ENCODE measurements at regions not wholly inside any gene's neighbourhood (a gene's known extent, or its start where the extent isn't known, plus 50 kb on each side); places are given as distances from the start of the nearest gene placed in this dataset.

GRCh38 chr2:2862386-2862785, 515.2 kb downstream of the EIPR1 start:
- DNase-seq, result no peak

- no peak for DNase-seq
Measured at GRCh38 chr2:2861666-2862240, 515.9 kb downstream of the EIPR1 start.

DNA sequence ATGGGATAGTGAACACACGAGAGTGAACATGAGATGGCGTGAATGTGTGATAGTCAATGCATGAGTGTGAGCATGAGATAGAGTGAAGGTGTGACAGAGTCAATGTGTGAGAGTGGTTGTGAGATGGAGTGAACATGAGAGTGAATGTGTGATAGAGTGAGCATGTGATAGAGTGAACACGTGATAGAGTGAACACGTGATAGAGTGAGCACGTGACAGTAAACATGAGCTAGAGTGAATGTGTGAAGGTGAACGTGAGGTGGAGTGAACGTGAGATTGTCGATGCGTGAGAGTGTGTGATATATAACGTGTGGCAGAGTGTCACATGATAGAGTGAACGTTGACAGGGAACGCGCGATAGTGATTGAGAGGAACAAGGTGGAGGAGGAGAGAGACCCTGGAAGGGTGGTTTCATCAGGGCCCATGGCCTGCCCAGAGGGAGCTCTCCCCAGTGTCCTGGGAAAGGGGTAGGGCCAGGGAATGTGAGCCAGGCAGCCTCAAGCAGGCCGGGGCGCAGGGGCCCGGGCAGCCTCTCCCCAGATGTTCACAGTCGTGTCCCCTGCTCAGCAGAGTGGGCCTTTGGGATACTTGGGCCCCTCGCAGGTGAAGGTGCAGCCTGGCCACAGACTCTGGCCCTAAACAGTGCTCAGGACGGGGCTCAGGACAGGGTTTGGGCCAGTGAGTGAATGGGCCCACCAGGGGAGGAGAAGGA, 516.9 kb downstream of the EIPR1 start:
- no peak for DNase-seq

DNA sequence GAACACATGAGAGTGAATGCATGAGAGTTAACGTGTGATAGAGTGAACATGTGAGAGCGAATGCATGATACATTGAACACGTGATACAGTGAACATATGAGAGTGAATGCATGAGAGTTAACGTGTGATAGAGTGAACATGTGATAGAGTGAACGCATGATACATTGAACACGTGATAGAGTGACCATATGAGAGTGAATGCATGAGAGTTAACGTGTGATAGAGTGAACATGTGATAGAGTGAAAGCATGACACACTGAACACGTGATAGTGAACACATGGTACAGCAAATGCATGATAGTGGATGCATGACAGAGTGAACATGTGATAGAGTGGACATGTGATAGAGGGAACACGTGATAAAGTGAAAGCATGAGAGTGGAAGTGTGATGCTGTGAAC, 517.9 kb downstream of the EIPR1 start:
- no peak for DNase-seq

GRCh38 chr2:2859164-2859563, 518.5 kb downstream of the EIPR1 start:
- no peak for DNase-seq

DNA sequence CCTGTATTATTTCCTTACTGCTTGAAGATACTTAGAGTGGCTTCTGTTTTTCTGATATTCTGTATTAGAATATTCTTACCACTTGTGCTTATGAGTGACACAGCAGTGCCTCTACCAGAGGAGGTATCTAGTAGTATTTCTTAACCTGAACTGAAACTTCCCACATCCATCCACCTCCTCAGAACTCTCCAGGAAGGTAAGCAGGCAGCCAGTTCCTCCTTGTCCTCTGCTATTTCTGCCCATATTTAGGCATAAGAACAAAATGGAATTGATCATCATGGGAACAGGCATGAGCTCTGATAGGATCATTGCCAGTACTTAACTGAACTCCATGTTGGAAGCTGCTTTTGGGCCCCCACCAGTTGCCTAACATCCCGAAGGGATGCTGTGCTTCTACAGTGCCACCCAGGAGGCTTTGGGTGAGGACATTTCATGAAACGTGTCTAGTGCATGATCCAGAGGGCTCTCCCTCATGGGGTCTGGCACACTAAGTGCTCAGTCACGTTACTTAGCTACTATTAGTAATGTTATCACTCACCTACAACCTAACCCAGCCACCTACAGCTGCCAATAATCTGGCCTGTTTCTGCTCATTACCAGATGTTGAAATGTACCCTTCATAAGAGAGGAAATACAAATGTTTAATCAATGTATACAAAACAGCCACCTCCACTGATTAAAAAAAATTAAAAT, 520.7 kb downstream of the EIPR1 start:
- DNase-seq, result no peak

- DNase-seq, result no peak
Measured at GRCh38 chr2:2855297-2855696, 522.3 kb downstream of the EIPR1 start.

DNA sequence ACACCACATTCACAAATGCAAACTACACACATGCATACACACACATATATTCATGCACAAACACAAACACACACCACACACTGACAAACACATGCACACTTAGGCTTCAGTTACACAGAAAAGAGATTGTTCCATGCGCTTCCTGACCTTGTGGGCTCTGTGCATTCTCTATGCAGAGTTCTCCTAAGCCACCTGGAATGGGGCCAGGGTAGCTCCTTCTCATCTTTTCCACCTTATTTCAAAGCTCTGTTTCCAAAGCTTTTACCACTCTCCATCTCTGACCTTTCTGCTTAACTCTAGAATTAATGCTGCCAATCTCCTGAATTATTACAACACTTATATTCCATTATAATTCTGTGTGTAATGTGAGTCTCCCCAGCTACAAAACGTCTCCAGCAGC, 522.3 kb upstream of the MYT1L start:
- no peak for DNase-seq

DNA sequence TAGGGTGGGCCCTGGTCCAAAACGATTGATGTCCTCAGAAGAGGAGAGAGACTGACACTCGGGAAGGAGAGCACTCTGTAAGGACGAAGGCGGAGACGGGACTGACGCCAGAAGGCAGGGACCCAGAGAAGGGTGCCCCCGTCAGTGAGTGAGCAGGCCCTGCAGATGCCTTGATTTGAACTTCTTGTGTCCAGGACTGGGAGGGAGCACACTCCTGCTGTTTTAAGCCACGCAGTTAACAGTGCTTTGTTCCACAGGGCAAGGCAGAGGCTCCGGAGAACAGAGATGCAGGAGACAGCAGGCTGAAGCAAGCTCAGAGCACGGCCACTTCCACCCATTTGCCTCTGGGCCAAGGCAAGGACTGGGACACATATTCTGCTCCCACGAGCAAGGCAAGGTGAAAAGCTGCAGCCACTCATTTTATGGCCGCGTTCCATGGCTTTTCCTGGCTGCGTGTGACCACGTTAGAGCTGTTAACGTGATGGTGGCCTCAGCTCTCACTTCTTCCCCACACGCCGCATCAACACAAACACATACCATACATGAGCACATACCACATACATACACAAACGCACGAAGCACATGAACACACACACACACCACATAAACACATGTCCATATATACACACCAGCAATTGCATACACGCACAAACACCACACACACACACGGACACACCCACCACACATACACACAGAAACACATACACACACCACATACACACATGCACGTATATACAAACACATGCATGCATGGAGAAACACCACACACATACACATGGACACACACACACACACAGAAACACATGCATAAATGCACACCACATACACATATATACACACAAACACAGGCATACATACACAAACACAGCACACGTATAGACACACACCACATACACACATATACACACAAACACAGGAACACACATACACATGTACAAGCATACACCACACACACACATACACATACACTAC, 521.0 kb upstream of the MYT1L start:
- DNase-seq, result no peak

DNA sequence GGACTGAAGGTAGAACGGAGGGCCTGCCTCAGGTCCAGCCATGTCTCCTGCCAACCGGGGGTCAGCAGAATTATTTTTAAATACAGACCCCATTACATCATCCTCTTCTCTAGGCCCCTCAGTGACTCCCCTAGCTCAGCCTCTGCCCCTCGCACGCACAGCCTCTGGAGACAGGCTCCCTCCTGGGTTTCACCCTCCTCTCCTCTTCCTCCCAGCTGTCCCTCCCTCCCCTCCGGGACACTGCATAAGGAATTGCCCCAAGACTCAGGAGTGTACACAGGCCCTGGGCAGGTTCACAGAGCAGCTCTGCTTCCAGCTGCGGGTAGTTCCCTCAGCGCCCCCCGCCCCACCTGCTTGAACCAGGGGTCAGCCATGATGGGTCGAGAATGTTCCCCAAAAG, 520.2 kb upstream of the MYT1L start:
- no peak for DNase-seq

- no peak for DNase-seq
Measured at GRCh38 chr2:2850859-2851258, 519.8 kb upstream of the MYT1L start.

- no peak for DNase-seq
Measured at GRCh38 chr2:2850218-2850755, 519.2 kb upstream of the MYT1L start.

- DNase-seq, result no peak
Measured at GRCh38 chr2:2849464-2850217, 518.6 kb upstream of the MYT1L start.

DNA sequence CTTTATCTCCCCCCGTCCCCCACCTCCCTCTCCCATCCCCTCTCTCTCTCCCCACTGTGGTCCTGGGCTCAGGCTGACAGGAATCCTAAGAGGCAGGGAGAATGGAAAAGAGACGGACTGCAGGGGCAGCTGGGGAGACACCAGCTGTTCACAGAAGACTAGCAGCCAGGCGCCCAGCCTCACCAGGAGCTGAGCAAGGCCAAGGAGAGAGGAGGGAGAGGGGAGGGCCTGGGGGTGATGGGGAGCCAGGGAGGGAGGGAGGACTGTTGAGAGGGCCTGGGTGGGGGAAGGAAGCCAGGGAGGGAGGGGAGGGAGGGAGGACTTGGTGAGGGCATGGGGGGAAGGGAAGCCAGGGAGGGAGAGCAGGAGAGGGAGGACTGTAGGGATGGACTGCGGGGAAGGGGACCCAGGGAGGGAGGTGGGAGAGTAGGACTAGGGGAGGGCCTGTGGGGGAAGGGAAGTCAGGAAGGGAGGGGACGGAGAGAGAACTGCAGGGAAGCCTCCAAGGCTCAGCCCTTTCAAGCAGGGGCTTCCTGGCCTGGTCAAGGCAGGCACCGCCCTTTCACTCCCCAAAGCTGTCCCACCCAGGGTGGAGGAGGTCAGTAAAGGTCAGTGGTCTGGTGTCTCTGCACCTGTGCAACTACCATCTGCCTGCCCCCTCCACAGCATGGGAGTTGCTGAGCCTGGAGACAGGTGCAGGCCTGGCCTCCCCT, 517.7 kb upstream of the MYT1L start:
- no peak for DNase-seq

- no peak for DNase-seq
Measured at GRCh38 chr2:2848198-2848597, 517.1 kb upstream of the MYT1L start.

GRCh38 chr2:2847209-2847676, 516.2 kb upstream of the MYT1L start:
- DNase-seq, result no peak

DNA sequence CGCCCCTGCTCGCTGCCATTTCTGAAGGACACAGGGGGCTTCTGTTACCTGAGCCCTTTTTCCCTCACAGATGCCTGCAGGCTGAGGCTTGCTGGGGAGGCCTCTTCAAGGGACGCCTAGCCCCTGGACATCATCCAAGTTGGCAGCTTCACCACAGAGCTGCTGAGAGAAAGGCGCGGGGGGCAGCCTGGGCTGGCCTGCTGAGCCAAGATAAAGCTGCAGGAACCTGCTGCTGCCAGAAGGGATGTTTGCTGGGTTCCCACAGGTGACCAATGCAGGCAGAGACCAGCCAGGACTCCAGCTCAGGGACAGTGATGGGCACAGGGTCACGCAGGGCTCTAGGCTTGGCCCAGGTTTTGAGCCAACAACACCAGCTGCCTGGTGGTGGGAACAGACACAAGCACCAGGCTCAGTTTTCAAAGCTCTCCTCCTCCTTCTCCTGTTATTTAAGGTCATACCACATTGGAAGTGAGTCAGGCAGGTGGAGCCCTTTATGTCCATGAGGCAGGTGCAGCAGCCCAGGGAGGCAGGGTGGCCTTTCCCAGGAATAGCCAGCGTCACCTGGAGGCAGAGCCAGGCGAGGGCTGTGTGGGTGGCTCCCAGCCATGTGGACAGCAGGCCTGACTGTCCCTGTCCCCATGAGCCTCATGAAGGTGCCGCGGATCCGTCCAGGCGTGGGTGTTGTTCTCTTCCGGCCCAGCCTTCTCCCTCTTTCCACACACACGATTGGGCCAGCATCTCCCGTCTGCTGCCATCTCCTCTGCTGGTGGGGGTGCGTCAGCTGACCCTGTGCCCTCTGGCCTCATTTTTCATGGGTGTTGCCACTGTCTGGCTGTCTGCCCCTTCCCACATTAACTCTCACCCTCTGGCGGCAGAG, 515.5 kb upstream of the MYT1L start:
- DNase-seq, result no peak

DNA sequence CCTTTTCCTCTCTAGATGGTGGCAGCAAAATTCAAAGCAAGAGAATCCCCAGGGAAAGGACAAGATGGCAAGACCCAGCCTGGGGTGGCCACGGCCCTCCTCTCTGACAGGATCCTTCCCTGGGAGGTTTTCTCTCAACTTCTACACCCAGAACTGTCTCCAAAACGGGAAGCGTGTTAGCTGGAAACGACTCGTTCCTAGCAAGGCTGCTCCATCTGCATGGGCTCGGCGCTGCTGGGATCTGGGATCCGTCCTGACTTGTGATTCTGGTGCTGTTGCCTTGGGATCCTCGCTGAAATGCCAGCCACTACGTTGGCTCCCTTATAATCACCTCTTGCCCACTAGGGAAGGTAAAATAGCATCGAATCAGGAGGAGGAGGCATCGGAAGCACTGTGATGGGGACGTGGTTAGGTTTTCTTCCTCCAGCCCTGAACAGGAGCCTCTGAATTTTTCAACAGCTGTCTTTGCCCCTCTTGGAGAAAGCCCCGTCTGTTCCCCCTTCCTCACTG, 514.8 kb upstream of the MYT1L start:
- DNase-seq, result no peak

GRCh38 chr2:2845267-2845666, 514.2 kb upstream of the MYT1L start:
- no peak for DNase-seq

GRCh38 chr2:2843969-2844548, 513.0 kb upstream of the MYT1L start:
- no peak for DNase-seq

Measured in activated naive CD4-positive, alpha-beta T cell treated with Interleukin-2 at 50 U/mL for 16 hours (primary cell).